ENCODE measurements at regions not wholly inside any gene's neighbourhood (a gene's known extent, or its start where the extent isn't known, plus 50 kb on each side); places are given as distances from the start of the nearest gene placed in this dataset.
"Not testable (repeated sequence)": the region's sequence is repeated elsewhere in the genome, so short reads cannot be mapped to it uniquely, and the experiment has no call there.

- peaks cover 4% of the 10 kb centered on the region for H3K4me1 Mint-ChIP-seq
- H3K4me3 Mint-ChIP-seq = no peak overlapping the region
- no peaks in the 10 kb centered on the region for H3K9me3 Mint-ChIP-seq
- H3K27me3 Mint-ChIP-seq (ENCODE audit: low read depth) = no peaks in the 10 kb centered on the region
- TF ChIP-seq CTCF (conservative IDR thresholded peaks at IDR 0.05) = no peak
- no peak for DNase-seq (ENCODE audit: low read depth, low spot score)
- H3K36me3 Mint-ChIP-seq (ENCODE audit: low read depth) = no peaks in the 10 kb centered on the region
- no peak overlapping the region for H3K27ac Mint-ChIP-seq (ENCODE audit: unreplicated experiment)
Observed at GRCh38 chr4:151582098-151582497, 173.1 kb downstream of the FHIP1A start.

- H3K36me3 Mint-ChIP-seq (ENCODE audit: low read depth) = no peaks in the 10 kb centered on the region
- no peaks in the 10 kb centered on the region for H3K9me3 Mint-ChIP-seq
- no peak for TF ChIP-seq CTCF (conservative IDR thresholded peaks at IDR 0.05)
- peaks cover 4% of the 10 kb centered on the region for H3K4me1 Mint-ChIP-seq
- H3K27me3 Mint-ChIP-seq (ENCODE audit: low read depth) = no peaks in the 10 kb centered on the region
- no peak overlapping the region for H3K4me3 Mint-ChIP-seq
- H3K27ac Mint-ChIP-seq (ENCODE audit: unreplicated experiment) = no peak overlapping the region
- no peak for DNase-seq (ENCODE audit: low read depth, low spot score)
Observed at GRCh38 chr4:151583157-151583914, 174.4 kb downstream of the FHIP1A start.

GRCh38 chr4:151584101-151584500, 175.1 kb downstream of the FHIP1A start:
- DNase-seq (ENCODE audit: low read depth, low spot score) = no peak
- H3K27ac Mint-ChIP-seq (ENCODE audit: unreplicated experiment) = no peak overlapping the region
- no peak for TF ChIP-seq CTCF (conservative IDR thresholded peaks at IDR 0.05)
- no peaks in the 10 kb centered on the region for H3K27me3 Mint-ChIP-seq (ENCODE audit: low read depth)
- H3K4me1 Mint-ChIP-seq = peaks cover 4% of the 10 kb centered on the region
- H3K36me3 Mint-ChIP-seq (ENCODE audit: low read depth) = no peaks in the 10 kb centered on the region
- no peak overlapping the region for H3K4me3 Mint-ChIP-seq
- H3K9me3 Mint-ChIP-seq = no peaks in the 10 kb centered on the region

GRCh38 chr4:151595629-151596028, 165.2 kb downstream of the GATB start:
- DNase-seq (ENCODE audit: low read depth, low spot score); H3K9me3 Mint-ChIP-seq; H3K36me3 Mint-ChIP-seq (ENCODE audit: low read depth); H3K4me1 Mint-ChIP-seq; H3K27me3 Mint-ChIP-seq (ENCODE audit: low read depth); H3K27ac Mint-ChIP-seq (ENCODE audit: unreplicated experiment); H3K4me3 Mint-ChIP-seq: not testable (repeated sequence)

- H3K27ac Mint-ChIP-seq (ENCODE audit: unreplicated experiment); H3K27me3 Mint-ChIP-seq (ENCODE audit: low read depth); H3K36me3 Mint-ChIP-seq (ENCODE audit: low read depth); DNase-seq (ENCODE audit: low read depth, low spot score); H3K4me3 Mint-ChIP-seq; H3K4me1 Mint-ChIP-seq; H3K9me3 Mint-ChIP-seq: not testable (repeated sequence)
Observed at GRCh38 chr4:151597691-151598090, 163.1 kb downstream of the GATB start.

- DNase-seq (ENCODE audit: low read depth, low spot score) = no peak
- Mint-ChIP-seq H3K9me3 (no peaks in the 10 kb centered on the region), H3K4me3 (no peak overlapping the region), H3K27me3 (ENCODE audit: low read depth) (no peaks in the 10 kb centered on the region), H3K27ac (ENCODE audit: unreplicated experiment) (no peak overlapping the region), H3K4me1 (no peaks in the 10 kb centered on the region), H3K36me3 (ENCODE audit: low read depth) (no peaks in the 10 kb centered on the region)
- no peak for TF ChIP-seq CTCF (conservative IDR thresholded peaks at IDR 0.05)
Observed at GRCh38 chr4:151599863-151600262, 160.9 kb downstream of the GATB start.

Data from neural crest cell (in vitro differentiated cells).